ENCODE measurements at regions not wholly inside any gene's neighbourhood (a gene's known extent, or its start where the extent isn't known, plus 50 kb on each side); places are given as distances from the start of the nearest gene placed in this dataset.

GRCh38 chr3:152048831-152049230, 175.4 kb downstream of the SUCNR1 start:
- TF ChIP-seq CTCF (IDR thresholded peaks at IDR 0.05) (no peak), POLR2A (IDR thresholded peaks at IDR 0.05) (no peak)
- intact Hi-C loops (cut with DNase I; ENCODE audit: low total_unique reads), result no loop called here
- no peak for DNase-seq (ENCODE audit: low spot score in 2 of 2)
- WGBS, 2 donors, result 63 to 80% methylated on average over 1 of the region's 1 CpG
- no peak overlapping the region for H3K4me3 ChIP-seq (ENCODE audit: low read depth, poor library complexity, severe bottlenecking)

DNA sequence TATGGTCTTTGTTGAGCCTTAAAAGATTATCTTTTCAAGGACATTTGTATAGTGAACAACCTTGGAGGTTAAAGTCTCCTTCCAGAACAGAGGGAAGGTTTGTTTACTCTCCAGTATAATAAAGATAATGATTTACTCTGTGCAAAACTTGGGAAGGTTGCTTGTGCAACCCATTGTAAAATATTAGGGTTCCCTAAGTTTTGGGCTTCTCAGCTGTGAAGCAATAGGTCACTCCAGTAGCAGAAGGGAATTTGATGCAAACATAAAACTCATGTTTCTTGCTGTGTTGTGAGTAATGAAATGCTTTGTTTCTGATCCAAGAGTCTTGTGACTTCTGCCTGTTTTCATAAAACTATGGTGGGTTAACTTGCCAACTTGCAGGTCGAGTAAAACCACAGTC, 177.5 kb downstream of the SUCNR1 start:
- no peak for DNase-seq (ENCODE audit: low spot score in 2 of 2)
- no peak overlapping the region for H3K4me3 ChIP-seq (ENCODE audit: low read depth, poor library complexity, severe bottlenecking)
- no peak for TF ChIP-seq CTCF (IDR thresholded peaks at IDR 0.05)
- TF ChIP-seq POLR2A (IDR thresholded peaks at IDR 0.05), result no peak
- 74 to 76% methylated on average over 1 of the region's 1 CpG for whole genome bisulfite sequencing, 2 donors
- intact Hi-C loops (cut with DNase I; ENCODE audit: low total_unique reads), result no loop called here

- 75 to 81% methylated on average over 3 of the region's 3 CpGs for WGBS, 2 donors
- TF ChIP-seq POLR2A (IDR thresholded peaks at IDR 0.05) (no peak), CTCF (IDR thresholded peaks at IDR 0.05) (no peak)
- intact Hi-C loops (cut with DNase I; ENCODE audit: low total_unique reads), result no loop called here
- no peak overlapping the region for H3K4me3 ChIP-seq (ENCODE audit: low read depth, poor library complexity, severe bottlenecking)
- DNase-seq (ENCODE audit: low spot score in 2 of 2), result no peak
Observed at GRCh38 chr3:152051501-152052404, 178.3 kb downstream of the SUCNR1 start.

- no peak overlapping the region for H3K4me3 ChIP-seq (ENCODE audit: low read depth, poor library complexity, severe bottlenecking)
- intact Hi-C loops (cut with DNase I; ENCODE audit: low total_unique reads), result no loop called here
- DNase-seq (ENCODE audit: low spot score in 2 of 2), result no peak
- 75 to 86% methylated on average over 1 of the region's 1 CpG for WGBS, 2 donors
- TF ChIP-seq CTCF (IDR thresholded peaks at IDR 0.05), result no peak
- TF ChIP-seq POLR2A (IDR thresholded peaks at IDR 0.05), result no peak
Observed at GRCh38 chr3:152053866-152054265, 180.4 kb downstream of the SUCNR1 start.

GRCh38 chr3:152054315-152054714, 180.9 kb downstream of the SUCNR1 start:
- DNase-seq (ENCODE audit: low spot score in 2 of 2), result no peak
- TF ChIP-seq POLR2A (IDR thresholded peaks at IDR 0.05) (no peak), CTCF (IDR thresholded peaks at IDR 0.05) (no peak)
- WGBS, 2 donors, result 84 to 92% methylated on average over 3 of the region's 3 CpGs
- intact Hi-C loops (cut with DNase I; ENCODE audit: low total_unique reads), result no loop called here
- no peak overlapping the region for H3K4me3 ChIP-seq (ENCODE audit: low read depth, poor library complexity, severe bottlenecking)
